ENCODE measurements at regions not wholly inside any gene's neighbourhood (a gene's known extent, or its start where the extent isn't known, plus 50 kb on each side); places are given as distances from the start of the nearest gene placed in this dataset.

DNA sequence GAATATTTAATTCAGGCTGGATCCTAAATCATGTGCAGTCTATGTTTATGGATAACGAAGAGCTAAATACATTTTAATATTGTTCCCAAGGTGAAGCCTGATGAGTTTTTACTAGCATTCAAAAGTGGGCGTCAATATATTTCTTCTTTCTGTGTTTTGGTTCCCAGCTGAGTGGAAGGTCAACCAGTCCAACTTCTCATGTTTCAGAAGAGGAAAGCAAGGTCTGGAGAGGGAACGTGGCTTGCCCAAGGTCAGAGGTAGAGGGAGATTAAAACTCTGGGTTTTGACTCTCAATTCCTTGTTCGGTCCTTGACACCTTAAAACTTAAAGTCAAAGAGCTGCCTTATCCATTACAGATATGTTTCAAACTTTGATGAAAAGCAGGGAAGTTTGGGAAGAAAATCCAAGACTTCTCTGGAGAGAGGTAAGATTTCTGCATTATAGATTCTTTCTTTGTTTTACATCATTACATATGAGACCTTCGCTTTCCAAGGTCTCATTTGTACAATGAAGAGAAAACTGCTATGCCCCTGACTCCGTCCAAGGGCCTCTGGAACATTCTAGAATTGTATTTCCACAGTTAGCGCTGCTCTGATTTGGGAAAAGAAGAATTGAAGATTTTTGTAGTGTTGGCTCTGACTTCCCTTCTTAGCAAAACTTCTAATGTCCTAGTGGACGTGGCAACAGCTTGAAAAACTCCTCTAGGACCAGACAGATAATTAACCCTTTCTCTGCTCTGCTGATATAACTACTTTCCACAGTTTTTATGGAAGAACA is 57.7 kb upstream of the HES1 start:
- H3K36me3 ChIP-seq: no peaks in the 10 kb centered on the region
- no peak for DNase-seq
- TF ChIP-seq, protein P1, sequence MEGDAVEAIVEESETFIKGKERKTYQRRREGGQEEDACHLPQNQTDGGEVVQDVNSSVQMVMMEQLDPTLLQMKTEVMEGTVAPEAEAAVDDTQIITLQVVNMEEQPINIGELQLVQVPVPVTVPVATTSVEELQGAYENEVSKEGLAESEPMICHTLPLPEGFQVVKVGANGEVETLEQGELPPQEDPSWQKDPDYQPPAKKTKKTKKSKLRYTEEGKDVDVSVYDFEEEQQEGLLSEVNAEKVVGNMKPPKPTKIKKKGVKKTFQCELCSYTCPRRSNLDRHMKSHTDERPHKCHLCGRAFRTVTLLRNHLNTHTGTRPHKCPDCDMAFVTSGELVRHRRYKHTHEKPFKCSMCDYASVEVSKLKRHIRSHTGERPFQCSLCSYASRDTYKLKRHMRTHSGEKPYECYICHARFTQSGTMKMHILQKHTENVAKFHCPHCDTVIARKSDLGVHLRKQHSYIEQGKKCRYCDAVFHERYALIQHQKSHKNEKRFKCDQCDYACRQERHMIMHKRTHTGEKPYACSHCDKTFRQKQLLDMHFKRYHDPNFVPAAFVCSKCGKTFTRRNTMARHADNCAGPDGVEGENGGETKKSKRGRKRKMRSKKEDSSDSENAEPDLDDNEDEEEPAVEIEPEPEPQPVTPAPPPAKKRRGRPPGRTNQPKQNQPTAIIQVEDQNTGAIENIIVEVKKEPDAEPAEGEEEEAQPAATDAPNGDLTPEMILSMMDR (IDR thresholded peaks at IDR 0.05; ENCODE audit: borderline replicate concordance): no peak
- H3K27ac ChIP-seq (replicated peaks): no peak overlapping the region
- peaks cover 16% of the 10 kb centered on the region for H3K4me1 ChIP-seq
- no peak overlapping the region for H3K4me3 ChIP-seq
- intact Hi-C loops (cut with micrococcal nuclease): no loop called here
- peaks cover 55% of the 10 kb centered on the region for H3K27me3 ChIP-seq (ENCODE audit: low read depth)
- no peaks in the 10 kb centered on the region for H3K9me3 ChIP-seq (replicated peaks)

DNA sequence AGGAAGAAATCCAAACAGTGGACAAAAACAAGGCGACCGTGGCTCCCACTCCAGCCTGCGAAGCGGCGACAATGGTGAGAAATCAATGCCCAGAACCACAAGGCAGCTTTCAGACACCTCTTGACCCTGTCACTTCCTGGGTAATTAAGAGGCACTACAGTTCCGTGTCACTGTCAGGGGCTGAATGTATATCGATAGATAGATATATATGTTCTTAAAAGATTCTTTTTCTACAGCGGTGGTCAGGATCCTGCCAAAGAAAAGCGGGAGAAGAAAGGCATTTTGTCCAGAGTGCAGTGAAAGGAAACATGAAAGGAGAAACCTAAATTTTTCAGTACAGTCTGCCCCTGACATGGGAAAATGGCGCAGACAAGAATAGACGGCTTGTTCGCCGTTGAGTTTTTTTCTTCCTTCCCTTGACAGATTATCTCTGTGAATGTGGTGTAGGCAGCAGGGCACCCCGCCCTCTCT is 56.2 kb upstream of the HES1 start:
- H3K4me3 ChIP-seq: no peak overlapping the region
- intact Hi-C loops (cut with micrococcal nuclease): no loop called here
- H3K27me3 ChIP-seq (ENCODE audit: low read depth): peaks cover 56% of the 10 kb centered on the region
- no peaks in the 10 kb centered on the region for H3K9me3 ChIP-seq (replicated peaks)
- no peak for DNase-seq
- TF ChIP-seq, protein P1 (IDR thresholded peaks at IDR 0.05; ENCODE audit: borderline replicate concordance): no peak
- H3K27ac ChIP-seq (replicated peaks): no peak overlapping the region
- peaks cover 20% of the 10 kb centered on the region for H3K4me1 ChIP-seq
- H3K36me3 ChIP-seq: no peaks in the 10 kb centered on the region

DNA sequence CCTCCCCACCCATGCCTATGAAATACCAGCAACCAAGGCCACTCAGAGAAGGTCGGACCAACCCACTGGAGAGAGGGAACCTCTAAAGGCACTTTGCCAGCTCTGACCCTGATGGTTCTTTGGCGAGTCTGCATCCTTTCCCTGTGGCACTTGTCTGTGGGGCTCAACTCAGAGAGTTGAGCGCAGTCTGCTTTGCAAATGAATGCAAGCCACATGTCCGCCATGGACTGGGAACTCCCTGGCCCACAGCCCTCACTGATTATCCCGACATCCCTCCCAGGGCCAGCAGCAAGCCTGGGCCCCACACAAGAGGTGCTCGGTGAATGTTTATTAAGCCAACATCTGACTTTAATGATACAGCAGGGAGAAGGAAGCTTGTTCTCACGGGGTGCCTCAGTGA is 55.5 kb upstream of the HES1 start:
- intact Hi-C loops (cut with micrococcal nuclease): no loop called here
- H3K36me3 ChIP-seq: no peaks in the 10 kb centered on the region

DNA sequence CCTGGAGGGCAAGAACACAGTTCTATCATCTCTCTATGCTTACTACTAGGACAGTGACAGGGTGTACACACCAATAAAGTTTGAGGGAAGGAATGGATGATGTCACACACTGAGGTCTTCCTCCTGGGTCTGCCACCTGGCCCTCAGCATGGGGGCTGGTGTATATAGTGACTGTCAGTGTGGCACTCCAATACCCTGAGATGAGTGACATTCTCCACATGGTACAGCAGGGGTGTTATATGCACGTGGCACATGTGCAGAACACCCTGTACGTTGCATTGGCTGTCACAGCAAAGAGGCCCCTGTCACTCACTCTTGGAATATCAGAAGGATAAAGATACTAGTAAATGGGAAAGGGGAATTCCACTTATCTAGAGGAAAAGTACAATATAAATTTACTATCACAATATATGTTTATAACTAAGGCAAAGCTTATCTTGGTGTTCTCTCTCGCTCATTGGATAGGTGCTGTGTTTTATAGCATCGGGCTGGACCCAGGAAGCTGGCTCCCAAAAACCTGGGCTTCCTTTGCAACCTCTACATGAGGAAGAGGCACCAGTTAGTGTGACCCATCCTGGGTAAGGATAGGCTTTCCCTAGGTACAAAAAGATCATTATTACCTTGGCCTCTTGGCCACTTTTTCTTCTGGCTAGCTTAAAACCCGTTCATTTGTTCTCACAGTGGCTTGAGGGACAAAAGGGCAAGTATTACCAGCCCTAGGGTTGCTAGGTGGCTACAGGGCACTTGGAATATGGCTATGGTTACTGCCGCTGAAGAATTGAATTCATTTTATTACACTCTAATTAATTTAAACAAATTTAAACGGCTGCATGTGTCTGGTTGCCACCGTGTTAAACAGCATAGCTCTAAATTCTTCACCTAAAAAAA is 54.8 kb upstream of the HES1 start:
- Histone ChIP-seq H3K9me3 (replicated peaks) (no peaks in the 10 kb centered on the region), H3K27ac (replicated peaks) (no peak overlapping the region), H3K4me3 (no peak overlapping the region), H3K4me1 (peaks cover 20% of the 10 kb centered on the region), H3K27me3 (ENCODE audit: low read depth) (peaks cover 50% of the 10 kb centered on the region), H3K36me3 (no peaks in the 10 kb centered on the region)
- TF ChIP-seq, protein P1 (IDR thresholded peaks at IDR 0.05; ENCODE audit: borderline replicate concordance): no peak
- no peak for DNase-seq
- intact Hi-C loops (cut with micrococcal nuclease): no loop called here

More for the DNA sequence above, 55.5 kb upstream of the HES1 start:
- no peaks in the 10 kb centered on the region for H3K9me3 ChIP-seq (replicated peaks)
- peaks cover 20% of the 10 kb centered on the region for H3K4me1 ChIP-seq
- H3K27me3 ChIP-seq (ENCODE audit: low read depth): peaks cover 55% of the 10 kb centered on the region
- TF ChIP-seq, protein P1 (IDR thresholded peaks at IDR 0.05; ENCODE audit: borderline replicate concordance): no peak
- H3K27ac ChIP-seq (replicated peaks): no peak overlapping the region
- no peak for DNase-seq
- no peak overlapping the region for H3K4me3 ChIP-seq

DNA sequence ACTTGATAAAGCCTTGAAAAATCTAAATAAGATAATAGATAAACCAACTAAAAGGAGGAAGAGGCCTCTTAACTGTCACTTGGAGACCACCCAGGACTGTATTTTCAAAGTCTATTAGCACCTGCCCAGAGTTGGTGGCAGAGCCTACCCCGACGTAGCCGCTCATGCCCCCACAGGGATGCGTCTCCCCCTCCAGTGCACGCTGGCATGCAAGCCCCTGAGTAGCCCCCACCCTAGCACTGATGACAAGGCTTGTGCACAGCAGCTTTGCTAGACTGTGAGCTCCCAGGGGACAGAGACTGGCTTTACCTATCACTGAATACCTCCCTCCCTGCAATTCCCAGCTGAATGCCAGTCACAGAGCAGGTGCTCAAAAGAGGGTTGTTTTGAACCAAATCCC is 54.1 kb upstream of the HES1 start:
- peaks cover 50% of the 10 kb centered on the region for H3K27me3 ChIP-seq (ENCODE audit: low read depth)
- no peak for DNase-seq
- intact Hi-C loops (cut with micrococcal nuclease): no loop called here
- H3K27ac ChIP-seq (replicated peaks): no peak overlapping the region
- peaks cover 20% of the 10 kb centered on the region for H3K4me1 ChIP-seq
- no peaks in the 10 kb centered on the region for H3K36me3 ChIP-seq
- no peaks in the 10 kb centered on the region for H3K9me3 ChIP-seq (replicated peaks)
- no peak overlapping the region for H3K4me3 ChIP-seq
- TF ChIP-seq, protein P1 (IDR thresholded peaks at IDR 0.05; ENCODE audit: borderline replicate concordance): no peak

All from left ventricle myocardium inferior (tissue), 1 donor.